ENCODE measurements at regions not wholly inside any gene's neighbourhood (a gene's known extent, or its start where the extent isn't known, plus 50 kb on each side); places are given as distances from the start of the nearest gene placed in this dataset.

GRCh38 chr15:70479785-70480184, 283.6 kb downstream of the UACA start:
- no peak for TF ChIP-seq CTCF (IDR thresholded peaks at IDR 0.05)
- no peak for TF ChIP-seq POLR2A (IDR thresholded peaks at IDR 0.05)
